Mesenchymal stem cell (in vitro differentiated cells and primary cell): ENCODE measurements at regions not wholly inside any gene's neighbourhood (a gene's known extent, or its start where the extent isn't known, plus 50 kb on each side); places are given as distances from the start of the nearest gene placed in this dataset.

Experiments used
- DNase-seq: peaks from one replicate; pipeline ENCODE4 v3.0.0-alpha.2; 2013
- H2AFZ ChIP-seq: one replicate; pipeline ENCODE4 v1.6.1; 2013; ENCODE audit warnings: low read depth, mild to moderate bottlenecking, control low read depth, inconsistent platforms, low read length, moderate library complexity
- H2AK5ac ChIP-seq: 2 replicates; pipeline ENCODE4 v1.6.1; 2013; ENCODE audit warnings: low read length, moderate library complexity, mild to moderate bottlenecking, inconsistent platforms; ENCODE audit not compliant: severe bottlenecking
- H2BK120ac ChIP-seq: one replicate; pipeline ENCODE4 v1.6.1; 2013; ENCODE audit warnings: low read depth, mild to moderate bottlenecking, inconsistent platforms, low read length, moderate library complexity
- H2BK12ac ChIP-seq, 2 experiments: one replicate each; pipeline ENCODE4 v1.6.1; 2013; ENCODE audit warnings: inconsistent platforms in 2 of 2, low read length in 2 of 2, mild to moderate bottlenecking in 2 of 2, moderate library complexity in 2 of 2, control low read depth in 1 of 2
- H2BK15ac ChIP-seq: one replicate; pipeline ENCODE4 v1.6.1; 2013; ENCODE audit warnings: mild to moderate bottlenecking, low read depth, inconsistent platforms; ENCODE audit not compliant: poor library complexity, severe bottlenecking
- H2BK5ac ChIP-seq: 2 replicates; pipeline ENCODE4 v1.6.1; 2013; ENCODE audit warnings: low read depth, mild to moderate bottlenecking, low read length, control low read depth, inconsistent platforms; ENCODE audit not compliant: poor library complexity, severe bottlenecking
- H3K14ac ChIP-seq, 2 experiments: one replicate each; pipeline ENCODE4 v1.6.1; 2013; ENCODE audit warnings: inconsistent platforms in 2 of 2, low read length in 2 of 2, control low read depth in 1 of 2, mild to moderate bottlenecking in 1 of 2, moderate library complexity in 1 of 2
- H3K18ac ChIP-seq, 2 experiments: one replicate each; pipeline ENCODE4 v1.6.1; 2013; ENCODE audit warnings: inconsistent platforms in 2 of 2, low read length in 2 of 2, control low read depth in 1 of 2, low read depth in 1 of 2, mild to moderate bottlenecking in 1 of 2
- H3K23ac ChIP-seq, 2 experiments: one replicate each; pipeline ENCODE4 v1.6.1; 2013; ENCODE audit warnings: inconsistent platforms in 2 of 2, low read length in 2 of 2, mild to moderate bottlenecking in 2 of 2, moderate library complexity in 2 of 2, control low read depth in 1 of 2
- H3K27ac ChIP-seq: 2 replicates; pipeline ENCODE4 v1.5.1; 2013; ENCODE audit warnings: mild to moderate bottlenecking, moderate library complexity, low read length, control low read depth, inconsistent platforms; ENCODE audit not compliant: poor library complexity, severe bottlenecking
- H3K27me3 ChIP-seq, 2 experiments: 2 replicates each; pipeline versions ENCODE4 v1.6.1 to v1.7.0; 2013; ENCODE audit warnings: low read length in 2 of 2, mild to moderate bottlenecking in 2 of 2, moderate library complexity in 2 of 2, control low read depth in 1 of 2, inconsistent platforms in 1 of 2; ENCODE audit not compliant: control insufficient read depth in 1 of 2, insufficient read depth in 1 of 2
- H3K36me3 ChIP-seq, 2 experiments: 2 replicates each; pipeline versions ENCODE4 v1.6.1 to v1.7.0; 2013; ENCODE audit warnings: low read length in 2 of 2, control low read depth in 1 of 2, inconsistent platforms in 1 of 2, low read depth in 1 of 2, mild to moderate bottlenecking in 1 of 2; ENCODE audit not compliant: insufficient read depth in 2 of 2, control insufficient read depth in 1 of 2
- H3K4ac ChIP-seq, 2 experiments: one replicate each; pipeline ENCODE4 v1.6.1; 2013; ENCODE audit warnings: inconsistent platforms in 2 of 2, low read length in 2 of 2, mild to moderate bottlenecking in 2 of 2, moderate library complexity in 2 of 2, control low read depth in 1 of 2, low read depth in 1 of 2
- H3K4me1 ChIP-seq: 2 replicates; pipeline ENCODE4 v1.6.1; 2013; ENCODE audit warnings: low read depth, low read length, control low read depth; ENCODE audit not compliant: control insufficient read depth, insufficient read depth
- H3K4me2 ChIP-seq: 2 replicates; pipeline ENCODE4 v1.6.1; 2013; ENCODE audit warnings: low read length, mild to moderate bottlenecking, inconsistent platforms; ENCODE audit not compliant: poor library complexity, severe bottlenecking
- H3K4me3 ChIP-seq, 2 experiments: 2 replicates each; pipeline versions ENCODE4 v1.5.1 to v1.7.0; 2013; ENCODE audit warnings: low read length in 2 of 2, mild to moderate bottlenecking in 2 of 2, control low read depth in 1 of 2, low read depth in 1 of 2; ENCODE audit not compliant: insufficient read depth in 1 of 2
- H3K79me1 ChIP-seq: replicated peaks from 2 replicates; pipeline ENCODE4 v1.6.1; 2013; ENCODE audit warnings: mild to moderate bottlenecking, control low read depth, low read length, inconsistent platforms; ENCODE audit not compliant: poor library complexity, severe bottlenecking
- H3K9ac ChIP-seq: 2 replicates; pipeline ENCODE4 v1.7.0; 2013; ENCODE audit warnings: mild to moderate bottlenecking, low read length, moderate library complexity
- H3K9me3 ChIP-seq: 2 replicates; pipeline ENCODE4 v1.7.0; 2013; ENCODE audit warnings: mild to moderate bottlenecking, low read length; ENCODE audit not compliant: control insufficient read depth
- H4K8ac ChIP-seq: one replicate; pipeline ENCODE4 v1.6.1; 2013; ENCODE audit warnings: inconsistent platforms, mild to moderate bottlenecking, low read length, moderate library complexity
- H4K91ac ChIP-seq: one replicate; pipeline ENCODE4 v1.6.1; 2013; ENCODE audit warnings: mild to moderate bottlenecking, low read length, inconsistent platforms
- WGBS: methylation state at CpG from one replicate; pipeline ENCODE4 v1.1.7; 2013; ENCODE audit warnings: mixed read lengths; 5-methylcytosine and 5-hydroxymethylcytosine counted together

GRCh38 chr13:80109303-80109702 lies 231.6 kb downstream of the SPRY2 start:
- 76% methylated on average over 2 of the region's 3 CpGs for WGBS
- Histone ChIP-seq H3K36me3 (no peaks in the 10 kb centered on the region), H2BK120ac (no peak overlapping the region), H4K91ac (no peak overlapping the region), H3K9ac (no peak overlapping the region), H2BK5ac (no peak overlapping the region), H3K4me3 (no peak overlapping the region), H3K23ac (no peak overlapping the region), H2AK5ac (no peak overlapping the region), H4K8ac (no peak overlapping the region), H2AFZ (no peak overlapping the region), H3K27me3 (no peaks in the 10 kb centered on the region), H2BK15ac (no peak overlapping the region), H3K27ac (no peak overlapping the region), H3K18ac (no peak overlapping the region), H3K4me1 (no peaks in the 10 kb centered on the region), H3K4ac (no peak overlapping the region), H2BK12ac (no peak overlapping the region), H3K14ac (no peak overlapping the region), H3K79me1 (no peaks in the 10 kb centered on the region), H3K4me2 (no peak overlapping the region), H3K9me3 (no peaks in the 10 kb centered on the region)
- no peak for DNase-seq

GRCh38 chr13:80105350-80105749 lies 235.6 kb downstream of the SPRY2 start:
- H3K79me1 ChIP-seq: no peaks in the 10 kb centered on the region
- no peaks in the 10 kb centered on the region for H3K9me3 ChIP-seq
- no peak overlapping the region for H3K27ac ChIP-seq
- no peak overlapping the region for H3K9ac ChIP-seq
- no peak overlapping the region for H3K18ac ChIP-seq
- no peak overlapping the region for H3K14ac ChIP-seq
- no peak overlapping the region for H2AK5ac ChIP-seq
- no peak overlapping the region for H3K23ac ChIP-seq
- H3K4me1 ChIP-seq: no peaks in the 10 kb centered on the region
- DNase-seq: no peak
- H2BK120ac ChIP-seq: no peak overlapping the region
- no peak overlapping the region for H4K8ac ChIP-seq
- no peak overlapping the region for H3K4ac ChIP-seq
- H2BK12ac ChIP-seq: no peak overlapping the region
- no peak overlapping the region for H2BK15ac ChIP-seq
- no peak overlapping the region for H2AFZ ChIP-seq
- no peaks in the 10 kb centered on the region for H3K36me3 ChIP-seq
- no peak overlapping the region for H2BK5ac ChIP-seq
- H3K4me2 ChIP-seq: no peak overlapping the region
- H4K91ac ChIP-seq: no peak overlapping the region
- no peaks in the 10 kb centered on the region for H3K27me3 ChIP-seq
- no peak overlapping the region for H3K4me3 ChIP-seq
- 82% methylated on average over 2 of the region's 2 CpGs for WGBS

DNA sequence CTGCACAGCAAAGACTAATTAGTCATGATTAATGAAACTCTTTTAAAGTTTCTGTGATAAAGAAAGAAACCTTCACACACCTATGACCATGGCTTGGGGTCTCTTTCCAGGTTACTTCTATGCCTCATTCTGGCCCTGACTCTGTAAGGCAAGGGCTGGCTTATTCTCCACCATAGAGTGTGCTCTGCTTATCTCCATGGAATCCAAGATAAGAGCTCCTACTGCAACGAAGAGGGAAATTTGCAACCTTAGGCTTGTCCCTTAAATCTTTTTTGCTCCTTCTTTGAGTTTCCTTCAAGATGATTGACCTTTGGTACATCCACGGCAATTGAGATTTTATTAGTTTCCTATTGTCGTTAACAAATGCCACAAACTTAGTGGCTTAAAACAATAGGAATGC lies 239.9 kb downstream of the SPRY2 start:
- H3K79me1 ChIP-seq: no peaks in the 10 kb centered on the region
- no peak overlapping the region for H2BK15ac ChIP-seq
- H2BK5ac ChIP-seq: no peak overlapping the region
- H3K36me3 ChIP-seq: no peaks in the 10 kb centered on the region
- H3K23ac ChIP-seq: no peak overlapping the region
- H3K4ac ChIP-seq: no peak overlapping the region
- H3K4me1 ChIP-seq: no peaks in the 10 kb centered on the region
- H3K27ac ChIP-seq: no peak overlapping the region
- no peak overlapping the region for H4K8ac ChIP-seq
- DNase-seq: no peak
- H4K91ac ChIP-seq: no peak overlapping the region
- H3K18ac ChIP-seq: no peak overlapping the region
- 40% methylated on average over 3 of the region's 3 CpGs for WGBS
- H2AFZ ChIP-seq: no peak overlapping the region
- H3K27me3 ChIP-seq: no peaks in the 10 kb centered on the region
- no peak overlapping the region for H3K4me3 ChIP-seq
- no peak overlapping the region for H3K14ac ChIP-seq
- H3K9me3 ChIP-seq: no peaks in the 10 kb centered on the region
- no peak overlapping the region for H2BK120ac ChIP-seq
- H3K4me2 ChIP-seq: no peak overlapping the region
- H2BK12ac ChIP-seq: no peak overlapping the region
- no peak overlapping the region for H2AK5ac ChIP-seq
- no peak overlapping the region for H3K9ac ChIP-seq

DNA sequence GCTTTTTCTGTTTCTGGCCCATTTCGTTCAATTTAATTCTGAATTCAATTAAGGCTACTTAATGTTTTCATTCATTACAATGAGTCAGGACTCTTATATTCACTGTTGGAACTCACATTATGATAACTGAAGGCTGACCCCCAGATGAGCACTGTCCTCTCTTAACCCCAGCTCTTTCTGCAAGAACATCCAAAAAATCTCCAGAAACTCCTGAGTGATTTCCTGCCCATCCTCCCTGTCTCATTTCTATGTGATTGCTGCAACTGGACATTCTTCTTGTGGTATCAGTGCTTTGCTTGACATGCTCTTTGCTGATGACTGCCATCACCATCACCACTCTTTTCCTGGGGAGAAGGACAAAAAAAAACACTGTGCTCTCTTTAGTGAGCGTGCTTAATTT lies 240.3 kb downstream of the SPRY2 start:
- Histone ChIP-seq H3K27ac (no peak overlapping the region), H3K4ac (no peak overlapping the region), H3K79me1 (no peaks in the 10 kb centered on the region), H4K8ac (no peak overlapping the region), H2BK5ac (no peak overlapping the region), H3K9ac (no peak overlapping the region), H2BK12ac (peak overlapping the region in 1 of 2 experiments; percentile 63), H3K4me2 (no peak overlapping the region), H4K91ac (no peak overlapping the region), H3K14ac (no peak overlapping the region), H3K9me3 (no peaks in the 10 kb centered on the region), H3K4me1 (no peaks in the 10 kb centered on the region), H3K18ac (no peak overlapping the region), H3K23ac (no peak overlapping the region), H2AK5ac (no peak overlapping the region), H2BK120ac (no peak overlapping the region), H3K36me3 (no peaks in the 10 kb centered on the region), H2AFZ (no peak overlapping the region), H3K27me3 (no peaks in the 10 kb centered on the region), H2BK15ac (no peak overlapping the region), H3K4me3 (no peak overlapping the region)
- no peak for DNase-seq
- 100% methylated on average over 1 of the region's 2 CpGs for WGBS
